Vagina (tissue), 2 donors: ENCODE measurements at regions not wholly inside any gene's neighbourhood (a gene's known extent, or its start where the extent isn't known, plus 50 kb on each side); places are given as distances from the start of the nearest gene placed in this dataset.

Experiments used
- POLR2A ChIP-seq, 2 donors: fragments of 450-650 bp; IDR thresholded peaks; one replicate each; pipeline ENCODE4 v1.6.1; 2017; ENCODE audit warnings: antibody characterized with exemption in 2 of 2, mild to moderate bottlenecking in 2 of 2, moderate library complexity in 2 of 2
- POLR2AphosphoS5 ChIP-seq, 2 donors: sonication (generic); formaldehyde crosslinking; IDR thresholded peaks; one replicate each; pipeline ENCODE4 v1.9.0; 2017; ENCODE audit warnings: antibody characterized with exemption in 2 of 2, mild to moderate bottlenecking in 2 of 2, low read depth in 1 of 2; ENCODE audit not compliant: insufficient read depth in 1 of 2
- TF ChIP-seq, protein P1 (sequence below), 3 experiments: fragments of 450-650 bp in 2 of 3; fragments of 200-600 bp in 1 of 3; sonication (generic) in 1 of 3; IDR thresholded peaks; one replicate each; pipeline ENCODE4 v1.5.1; 2017 to 2019; ENCODE audit warnings: antibody characterized with exemption in 3 of 3, mild to moderate bottlenecking in 2 of 3, moderate library complexity in 2 of 3

DNA sequence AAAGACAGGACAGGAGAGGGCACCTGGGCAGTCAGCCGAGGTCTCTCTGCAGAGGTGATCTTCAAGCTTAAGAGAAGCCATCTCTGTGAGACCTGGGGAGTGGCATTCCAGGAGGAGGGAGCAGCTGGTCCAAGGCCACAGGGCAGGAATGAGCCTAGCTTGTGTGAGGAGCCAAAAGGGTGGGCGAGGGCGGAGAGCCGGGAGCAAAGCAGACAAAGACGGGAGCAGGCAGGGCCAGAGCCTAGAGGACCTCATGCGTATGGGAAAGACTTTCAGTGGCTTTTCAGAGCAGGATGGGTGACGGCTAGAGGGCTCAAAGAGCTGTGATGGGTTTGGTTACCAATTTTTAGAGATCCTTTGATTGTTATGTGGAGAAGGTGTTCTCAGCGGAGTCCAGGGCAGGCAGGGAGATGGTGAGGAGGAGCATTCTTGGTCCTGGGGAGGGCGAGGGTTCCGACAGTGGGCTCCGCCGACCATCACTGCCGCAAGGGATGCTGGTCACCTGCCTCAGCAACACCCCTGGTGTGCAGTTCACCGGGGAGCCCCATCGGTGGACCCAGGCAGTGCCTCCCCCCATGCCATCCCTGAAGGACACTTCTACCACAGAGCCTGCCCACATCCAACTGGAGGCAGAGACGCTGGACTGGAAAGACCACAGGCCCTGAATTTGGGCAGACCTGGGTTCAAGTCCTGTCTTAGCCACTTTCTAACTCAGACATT, 122.9 kb upstream of the IRF2BP2 start:
- TF ChIP-seq, protein P1, sequence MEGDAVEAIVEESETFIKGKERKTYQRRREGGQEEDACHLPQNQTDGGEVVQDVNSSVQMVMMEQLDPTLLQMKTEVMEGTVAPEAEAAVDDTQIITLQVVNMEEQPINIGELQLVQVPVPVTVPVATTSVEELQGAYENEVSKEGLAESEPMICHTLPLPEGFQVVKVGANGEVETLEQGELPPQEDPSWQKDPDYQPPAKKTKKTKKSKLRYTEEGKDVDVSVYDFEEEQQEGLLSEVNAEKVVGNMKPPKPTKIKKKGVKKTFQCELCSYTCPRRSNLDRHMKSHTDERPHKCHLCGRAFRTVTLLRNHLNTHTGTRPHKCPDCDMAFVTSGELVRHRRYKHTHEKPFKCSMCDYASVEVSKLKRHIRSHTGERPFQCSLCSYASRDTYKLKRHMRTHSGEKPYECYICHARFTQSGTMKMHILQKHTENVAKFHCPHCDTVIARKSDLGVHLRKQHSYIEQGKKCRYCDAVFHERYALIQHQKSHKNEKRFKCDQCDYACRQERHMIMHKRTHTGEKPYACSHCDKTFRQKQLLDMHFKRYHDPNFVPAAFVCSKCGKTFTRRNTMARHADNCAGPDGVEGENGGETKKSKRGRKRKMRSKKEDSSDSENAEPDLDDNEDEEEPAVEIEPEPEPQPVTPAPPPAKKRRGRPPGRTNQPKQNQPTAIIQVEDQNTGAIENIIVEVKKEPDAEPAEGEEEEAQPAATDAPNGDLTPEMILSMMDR (IDR thresholded peaks at IDR 0.05): no peak
- TF ChIP-seq POLR2A (IDR thresholded peaks at IDR 0.05) (no peak), POLR2AphosphoS5 (IDR thresholded peaks at IDR 0.05; ENCODE audit: insufficient read depth in 1 of 2, low read depth in 1 of 2) (no peak)
